ENCODE measurements at regions not wholly inside any gene's neighbourhood (a gene's known extent, or its start where the extent isn't known, plus 50 kb on each side); places are given as distances from the start of the nearest gene placed in this dataset.
A peak's percentile ranks its signal among the peaks of the same experiment; 100 is the strongest.
"Not testable (repeated sequence)": the region's sequence is repeated elsewhere in the genome, so short reads cannot be mapped to it uniquely, and the experiment has no call there.

- Mint-ChIP-seq H3K9me3 (no peaks in the 10 kb centered on the region), H3K27me3 (peaks cover 14% of the 10 kb centered on the region), H3K4me1 (no peaks in the 10 kb centered on the region), H3K27ac (no peak overlapping the region), H3K36me3 (no peaks in the 10 kb centered on the region), H3K4me3 (no peak overlapping the region)
Measured at GRCh38 chr9:120307599-120307998, 272.4 kb downstream of the CDK5RAP2 start.

- H3K27me3 Mint-ChIP-seq: peaks cover 13% of the 10 kb centered on the region
- no peaks in the 10 kb centered on the region for H3K9me3 Mint-ChIP-seq
- no peaks in the 10 kb centered on the region for H3K4me1 Mint-ChIP-seq
- no peak overlapping the region for H3K27ac Mint-ChIP-seq
- H3K36me3 Mint-ChIP-seq: no peaks in the 10 kb centered on the region
- H3K4me3 Mint-ChIP-seq: no peak overlapping the region
Measured at GRCh38 chr9:120306561-120306960, 273.4 kb downstream of the CDK5RAP2 start.

GRCh38 chr9:120306088-120306487 lies 273.9 kb downstream of the CDK5RAP2 start:
- H3K36me3 Mint-ChIP-seq: no peaks in the 10 kb centered on the region
- H3K9me3 Mint-ChIP-seq: no peaks in the 10 kb centered on the region
- peaks cover 13% of the 10 kb centered on the region for H3K27me3 Mint-ChIP-seq
- H3K27ac Mint-ChIP-seq: no peak overlapping the region
- no peak overlapping the region for H3K4me3 Mint-ChIP-seq
- no peaks in the 10 kb centered on the region for H3K4me1 Mint-ChIP-seq

DNA sequence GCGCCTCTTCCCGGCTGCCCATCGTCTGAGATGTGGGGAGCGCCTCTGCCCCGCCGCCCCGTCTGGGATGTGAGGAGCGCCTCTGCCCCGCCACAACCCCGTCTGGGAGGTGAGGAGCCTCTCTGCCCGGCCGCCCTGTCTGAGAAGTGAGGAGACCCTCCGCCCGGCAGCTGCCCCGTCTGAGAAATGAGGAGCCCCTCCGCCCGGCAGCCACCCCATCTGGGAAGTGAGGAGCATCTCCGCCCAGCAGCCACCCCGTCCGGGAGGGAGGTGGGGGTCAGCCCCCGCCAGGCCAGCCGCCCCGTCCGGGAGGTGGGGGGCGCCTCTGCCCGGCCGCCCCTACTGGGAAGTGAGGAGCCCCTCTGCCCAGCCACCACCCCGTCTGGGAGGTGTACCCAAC lies 275.1 kb downstream of the CDK5RAP2 start:
- not testable (repeated sequence) for H3K9me3 Mint-ChIP-seq, H3K4me3 Mint-ChIP-seq, H3K4me1 Mint-ChIP-seq, H3K27ac Mint-ChIP-seq, H3K36me3 Mint-ChIP-seq
- H3K27me3 Mint-ChIP-seq: peaks cover 13% of the 10 kb centered on the region

DNA sequence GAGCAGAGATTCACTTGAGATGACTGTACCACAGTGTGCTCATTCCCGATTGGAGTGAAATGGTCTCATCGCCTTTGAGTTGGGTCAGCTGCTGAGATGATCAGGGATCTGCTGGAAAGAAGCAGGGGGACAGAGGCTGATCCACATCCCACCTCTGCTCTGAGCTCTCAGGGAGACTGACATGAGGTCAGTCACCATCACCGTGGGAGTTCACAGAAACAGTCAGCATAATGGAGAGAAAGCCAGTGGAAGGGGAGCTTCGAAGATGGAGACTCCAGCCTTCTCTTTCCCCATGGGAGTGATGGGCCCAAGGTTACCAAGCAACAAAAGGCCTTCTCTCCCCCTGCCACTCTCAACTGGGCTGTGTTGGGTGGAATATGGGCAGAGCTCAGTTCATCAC lies 276.4 kb downstream of the CDK5RAP2 start:
- peaks cover 9% of the 10 kb centered on the region for H3K27me3 Mint-ChIP-seq
- no peak overlapping the region for H3K4me3 Mint-ChIP-seq
- no peaks in the 10 kb centered on the region for H3K36me3 Mint-ChIP-seq
- H3K27ac Mint-ChIP-seq: no peak overlapping the region
- H3K9me3 Mint-ChIP-seq: no peaks in the 10 kb centered on the region
- no peaks in the 10 kb centered on the region for H3K4me1 Mint-ChIP-seq

DNA sequence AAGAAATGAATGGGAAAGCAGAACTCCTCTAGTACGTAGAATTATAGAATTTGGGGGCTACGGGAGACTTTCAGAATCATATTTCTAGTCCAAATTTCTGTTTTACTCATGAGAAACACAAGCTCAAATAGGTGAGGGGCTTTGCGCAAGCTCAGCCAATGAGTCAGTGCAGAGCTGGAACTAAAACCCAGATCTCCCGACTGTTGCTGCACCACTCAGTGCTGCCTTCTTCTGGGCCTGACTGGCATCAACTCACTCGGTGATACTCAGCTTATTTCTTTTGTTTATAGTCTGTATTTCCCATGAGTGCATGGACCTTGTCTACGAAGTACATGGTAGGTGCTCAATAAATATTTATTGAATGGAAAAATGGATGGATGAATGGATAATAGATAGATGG lies 280.2 kb downstream of the CDK5RAP2 start:
- H3K36me3 Mint-ChIP-seq: no peaks in the 10 kb centered on the region
- peaks cover 2% of the 10 kb centered on the region for H3K27me3 Mint-ChIP-seq
- no peak overlapping the region for H3K27ac Mint-ChIP-seq
- no peak overlapping the region for H3K4me3 Mint-ChIP-seq
- no peaks in the 10 kb centered on the region for H3K4me1 Mint-ChIP-seq
- H3K9me3 Mint-ChIP-seq: no peaks in the 10 kb centered on the region

GRCh38 chr9:120294003-120294402 lies 286.0 kb downstream of the CDK5RAP2 start:
- no peaks in the 10 kb centered on the region for H3K36me3 Mint-ChIP-seq

DNA sequence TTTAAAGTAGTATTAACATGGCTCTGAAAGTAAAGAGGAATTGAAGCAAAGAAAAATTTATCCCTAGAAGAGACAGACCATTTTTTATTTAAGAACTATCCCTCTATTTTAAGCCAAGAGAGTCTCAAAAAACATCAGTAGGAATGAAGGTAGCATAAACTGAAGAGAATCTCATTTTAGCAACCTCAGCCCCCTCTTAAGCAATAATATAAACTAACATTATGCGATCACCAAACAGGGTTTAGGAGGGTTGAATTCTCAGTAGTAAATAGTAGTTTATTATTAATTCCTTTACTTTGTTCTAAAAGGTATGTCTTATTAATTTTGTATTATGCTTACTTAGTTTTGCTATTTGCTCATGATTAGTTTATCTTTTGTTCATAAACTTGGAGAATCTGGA lies 287.4 kb downstream of the CDK5RAP2 start:
- Mint-ChIP-seq H3K9me3 (peaks cover 5% of the 10 kb centered on the region), H3K4me1 (no peaks in the 10 kb centered on the region), H3K27me3 (peaks cover 3% of the 10 kb centered on the region), H3K4me3 (no peak overlapping the region), H3K36me3 (no peaks in the 10 kb centered on the region), H3K27ac (no peak overlapping the region)

More at GRCh38 chr9:120294003-120294402, 286.0 kb downstream of the CDK5RAP2 start:
- H3K4me3 Mint-ChIP-seq: no peak overlapping the region
- no peak overlapping the region for H3K27ac Mint-ChIP-seq
- no peaks in the 10 kb centered on the region for H3K4me1 Mint-ChIP-seq
- H3K9me3 Mint-ChIP-seq: peaks cover 5% of the 10 kb centered on the region
- peaks cover 3% of the 10 kb centered on the region for H3K27me3 Mint-ChIP-seq

DNA sequence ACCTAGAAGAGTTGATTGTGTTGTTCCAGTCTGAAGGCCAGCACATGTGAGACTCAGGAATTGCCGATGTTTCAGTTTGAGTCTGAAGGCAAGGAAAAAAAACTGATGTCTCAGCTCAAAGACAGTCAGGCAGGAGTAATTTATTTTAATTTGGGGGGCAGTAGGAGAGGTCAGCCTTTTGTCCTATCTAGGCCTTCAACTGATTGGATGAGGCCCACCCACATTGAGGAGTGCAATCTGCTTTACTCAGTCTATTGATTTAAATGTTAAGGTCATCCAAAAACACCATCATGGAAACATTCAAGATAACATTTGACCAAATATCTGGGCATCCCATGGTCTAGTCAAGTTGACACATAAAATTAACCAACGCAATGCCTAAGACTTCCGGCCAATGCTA lies 288.9 kb downstream of the CDK5RAP2 start:
- no peaks in the 10 kb centered on the region for H3K4me1 Mint-ChIP-seq
- peaks cover 5% of the 10 kb centered on the region for H3K9me3 Mint-ChIP-seq
- no peak overlapping the region for H3K27ac Mint-ChIP-seq
- no peak overlapping the region for H3K4me3 Mint-ChIP-seq
- no peaks in the 10 kb centered on the region for H3K36me3 Mint-ChIP-seq
- peaks cover 2% of the 10 kb centered on the region for H3K27me3 Mint-ChIP-seq

DNA sequence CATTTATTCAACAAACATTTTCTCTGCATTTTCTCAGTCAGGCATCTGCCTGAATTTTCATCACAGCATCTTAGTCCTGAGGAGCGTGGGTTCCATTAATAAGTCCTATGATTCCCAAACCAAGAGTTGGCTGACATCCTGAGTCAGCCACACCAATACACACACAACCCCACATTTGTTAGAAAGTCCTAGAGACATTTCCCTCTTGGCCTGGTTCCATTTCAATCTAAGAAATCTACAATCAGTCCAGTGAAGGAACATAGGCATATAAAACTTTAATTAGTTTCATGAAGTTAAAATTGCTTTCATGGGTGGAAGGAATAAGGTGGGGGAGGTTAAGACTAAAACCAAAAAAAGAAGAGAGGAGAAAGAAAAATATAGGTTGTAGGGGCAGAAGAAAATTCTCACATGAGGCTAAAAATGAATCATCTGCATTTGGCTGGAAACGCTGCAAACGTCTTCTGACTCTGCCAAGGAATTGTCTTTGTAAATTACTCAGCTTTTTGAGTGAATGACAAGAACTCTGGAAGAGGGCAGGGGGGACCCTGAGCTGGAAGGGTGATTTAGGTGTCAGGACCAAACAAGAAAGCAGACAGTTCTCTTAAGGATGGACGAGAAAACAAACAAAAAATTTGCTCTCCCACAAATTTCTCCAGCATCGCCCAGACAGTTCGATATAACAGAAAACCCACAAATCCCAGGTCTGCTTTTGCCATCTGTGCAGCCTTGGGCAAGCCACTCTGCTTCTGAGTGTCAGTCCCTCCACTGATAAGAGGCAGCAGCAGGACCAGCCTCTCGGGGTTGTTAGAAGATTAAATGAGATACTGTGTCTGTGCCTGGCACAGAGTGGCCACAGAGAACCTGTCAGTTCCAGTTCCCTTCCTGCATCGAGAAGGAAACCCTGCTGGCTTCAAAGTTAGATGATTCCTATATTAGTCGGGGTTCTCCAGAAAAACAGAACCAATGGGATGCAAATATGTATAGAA lies 289.7 kb downstream of the CDK5RAP2 start:
- H3K27me3 Mint-ChIP-seq: peaks cover 1% of the 10 kb centered on the region
- H3K36me3 Mint-ChIP-seq: no peaks in the 10 kb centered on the region
- peak overlapping the region; percentile 36 for H3K27ac Mint-ChIP-seq
- no peak overlapping the region for H3K4me3 Mint-ChIP-seq
- peaks cover 5% of the 10 kb centered on the region for H3K9me3 Mint-ChIP-seq
- H3K4me1 Mint-ChIP-seq: no peaks in the 10 kb centered on the region

- Mint-ChIP-seq H3K9me3 (peaks cover 5% of the 10 kb centered on the region), H3K4me3 (no peak overlapping the region), H3K27me3 (peaks cover 1% of the 10 kb centered on the region), H3K4me1 (no peaks in the 10 kb centered on the region), H3K36me3 (no peaks in the 10 kb centered on the region), H3K27ac (no peak overlapping the region)
Measured at GRCh38 chr9:120289098-120289497, 290.9 kb downstream of the CDK5RAP2 start.

DNA sequence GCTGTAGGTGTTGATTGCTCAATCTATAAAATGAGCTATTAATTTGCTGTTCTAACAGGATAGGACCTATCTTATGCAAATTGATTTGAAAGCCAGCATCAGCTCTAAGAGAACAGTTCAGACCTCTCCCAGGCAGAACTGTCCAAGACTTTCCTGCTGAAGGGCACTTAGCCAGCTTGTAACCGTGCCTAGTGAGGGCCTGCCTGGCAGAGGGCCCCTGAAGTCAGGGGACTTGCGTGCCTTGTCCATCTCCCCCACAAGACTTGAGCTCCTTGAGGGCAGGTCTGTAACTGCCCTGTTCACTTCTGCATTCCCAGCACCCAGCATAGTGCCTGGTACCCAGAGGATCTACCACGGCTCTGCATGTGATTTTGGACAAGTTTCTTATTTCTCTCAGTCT lies 293.4 kb downstream of the CDK5RAP2 start:
- no peak overlapping the region for H3K27ac Mint-ChIP-seq
- H3K9me3 Mint-ChIP-seq: peaks cover 5% of the 10 kb centered on the region
- H3K27me3 Mint-ChIP-seq: peaks cover 2% of the 10 kb centered on the region
- no peaks in the 10 kb centered on the region for H3K36me3 Mint-ChIP-seq
- H3K4me1 Mint-ChIP-seq: no peaks in the 10 kb centered on the region
- no peak overlapping the region for H3K4me3 Mint-ChIP-seq

GRCh38 chr9:120284821-120285220 lies 295.1 kb downstream of the CDK5RAP2 start:
- Mint-ChIP-seq H3K4me1 (no peaks in the 10 kb centered on the region), H3K36me3 (no peaks in the 10 kb centered on the region), H3K9me3 (no peaks in the 10 kb centered on the region), H3K4me3 (no peak overlapping the region), H3K27me3 (peaks cover 3% of the 10 kb centered on the region), H3K27ac (no peak overlapping the region)

GRCh38 chr9:120281665-120282064 lies 298.3 kb downstream of the CDK5RAP2 start:
- Mint-ChIP-seq H3K4me1 (no peaks in the 10 kb centered on the region), H3K27ac (no peak overlapping the region), H3K4me3 (no peak overlapping the region), H3K36me3 (no peaks in the 10 kb centered on the region), H3K27me3 (peaks cover 10% of the 10 kb centered on the region), H3K9me3 (no peaks in the 10 kb centered on the region)

DNA sequence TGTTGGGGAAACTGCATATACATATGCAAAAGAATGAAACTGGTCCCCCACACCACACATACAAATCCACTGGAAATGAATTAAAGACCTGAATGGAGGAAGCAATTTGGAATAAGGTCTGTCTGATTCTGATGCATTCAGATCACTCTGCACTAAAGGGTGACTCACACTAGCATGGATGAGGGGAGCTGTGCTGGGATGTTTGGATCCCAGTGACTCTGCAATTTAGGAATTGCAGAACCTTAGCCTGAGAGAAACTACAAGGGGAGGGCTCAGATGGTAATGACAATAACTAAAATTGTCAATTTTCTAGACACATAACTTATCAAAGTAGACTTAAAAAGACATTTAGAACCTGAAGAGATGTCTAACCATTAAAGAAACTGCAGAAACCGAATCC lies 312.0 kb downstream of the CDK5RAP2 start:
- Mint-ChIP-seq H3K27ac (no peak overlapping the region), H3K4me1 (no peaks in the 10 kb centered on the region), H3K27me3 (peaks cover 5% of the 10 kb centered on the region), H3K9me3 (peaks cover 6% of the 10 kb centered on the region), H3K4me3 (no peak overlapping the region), H3K36me3 (no peaks in the 10 kb centered on the region)

DNA sequence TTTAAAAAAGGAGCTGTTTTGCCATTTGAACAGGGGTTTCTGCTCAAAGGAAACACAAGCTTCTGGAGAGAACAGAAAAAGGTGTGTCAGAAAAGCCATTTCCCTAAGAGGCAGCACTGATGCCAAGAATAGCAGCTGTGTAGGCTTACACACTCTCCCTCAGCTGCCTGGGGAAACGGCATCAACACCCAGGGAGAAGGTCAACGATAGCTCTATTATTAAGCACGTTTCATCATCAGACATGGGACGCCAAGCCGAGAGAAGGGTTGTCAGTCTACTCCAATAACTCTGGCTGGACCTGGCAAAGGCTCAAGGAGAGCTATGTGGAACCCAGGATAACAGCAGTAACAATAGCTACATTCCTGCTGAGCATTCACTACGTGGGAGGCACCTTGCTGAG lies 314.2 kb downstream of the CDK5RAP2 start:
- H3K27ac Mint-ChIP-seq: no peak overlapping the region
- H3K4me3 Mint-ChIP-seq: no peak overlapping the region
- no peaks in the 10 kb centered on the region for H3K9me3 Mint-ChIP-seq
- H3K36me3 Mint-ChIP-seq: no peaks in the 10 kb centered on the region
- H3K4me1 Mint-ChIP-seq: no peaks in the 10 kb centered on the region
- peaks cover 2% of the 10 kb centered on the region for H3K27me3 Mint-ChIP-seq

All from activated naive CD4-positive, alpha-beta T cell treated with anti-CD3 and anti-CD28 coated beads, Interleukin-2, amount 50 U/mL, for 24 hours (primary cell).